Heart left ventricle (tissue), 16 donors: ENCODE measurements at regions not wholly inside any gene's neighbourhood (a gene's known extent, or its start where the extent isn't known, plus 50 kb on each side); places are given as distances from the start of the nearest gene placed in this dataset.
"Not testable (repeated sequence)": the region's sequence is repeated elsewhere in the genome, so short reads cannot be mapped to it uniquely, and the experiment has no call there.

Experiments
- ATAC-seq, 4 donors: fragments of 200-7000 bp; cut with Tn5 transposase; one replicate each; pipeline ENCODE4 v1.9.1; 2020 to 2022; ENCODE audit warnings: moderate library complexity in 4 of 4, mild to moderate bottlenecking in 3 of 4, moderate number of reproducible peaks in 1 of 4
- DNase-seq, 5 donors: peaks; one replicate each; pipeline ENCODE4 v3.0.0-alpha.2; 2020
- H3K27ac ChIP-seq, 12 donors: fragments of 200-600 bp; sonication (generic) in 4 of 12; one replicate each; pipeline versions ENCODE4 v1.5.0 to v1.8.0; 2016 to 2022; ENCODE audit warnings: mild to moderate bottlenecking in 2 of 12
- H3K27me3 ChIP-seq, 9 donors: fragments of 200-600 bp; sonication (generic) in 2 of 9; one replicate each; pipeline versions ENCODE4 v1.5.1 to v1.8.0; 2016 to 2022; ENCODE audit warnings: mild to moderate bottlenecking in 3 of 9
- H3K36me3 ChIP-seq, 9 donors: fragments of 200-600 bp; sonication (generic) in 2 of 9; one replicate each; pipeline versions ENCODE4 v1.5.0 to v1.8.0; 2018 to 2022; ENCODE audit warnings: mild to moderate bottlenecking in 2 of 9
- H3K4me1 ChIP-seq, 12 donors: fragments of 200-600 bp; sonication (generic) in 4 of 12; one replicate each; pipeline versions ENCODE4 v1.5.0 to v1.8.0; 2016 to 2022; ENCODE audit warnings: mild to moderate bottlenecking in 3 of 12
- H3K4me3 ChIP-seq, 12 donors: fragments of 200-600 bp; sonication (generic) in 4 of 12; one replicate each; pipeline versions ENCODE4 v1.5.0 to v1.8.0; 2017 to 2022; ENCODE audit warnings: mild to moderate bottlenecking in 9 of 12, moderate library complexity in 4 of 12
- H3K9me3 ChIP-seq, 12 donors: fragments of 200-600 bp; sonication (generic) in 4 of 12; one replicate each; pipeline versions ENCODE4 v1.5.0 to v1.8.0; 2016 to 2022; ENCODE audit warnings: mild to moderate bottlenecking in 1 of 12
- POLR2A ChIP-seq, 2 donors: fragments of 450-650 bp; IDR thresholded peaks; one replicate each; pipeline ENCODE4 v1.6.1; 2017; ENCODE audit warnings: antibody characterized with exemption in 2 of 2, mild to moderate bottlenecking in 2 of 2, moderate library complexity in 2 of 2
- WGBS, 4 donors: extraction: QIAGEN DNeasy Blood & Tissue Kit in 2 of 4; methylation state at CpG; one replicate each; pipeline versions ENCODE4 v1.1.5 to v1.1.7; 2013 to 2018; 5-methylcytosine and 5-hydroxymethylcytosine counted together
- intact Hi-C, 10 donors: fragments of 100-400 bp; cut with DNase I; formaldehyde crosslinking; loops; one replicate each; pipeline versions ENCODE4 v1.11.1 to v1.14.2; 2022
- TF ChIP-seq, protein P1 (sequence below), 12 donors: fragments of 200-600 bp; sonication (generic) in 4 of 12; IDR thresholded peaks; one replicate each; pipeline versions ENCODE4 v1.5.0 to v1.8.0; 2018 to 2022; ENCODE audit warnings: antibody characterized with exemption in 12 of 12, mild to moderate bottlenecking in 5 of 12
- donor health status: ischemic (EF 13 %, LVEDD 7.1; RV severe dilation, severe dysfunction).
- donor health status: healthy with polysubstance abuse.
- donor health status: DM: no; HTN: yes; CAD: no.
- donor health status: DM: no; HTN: no; CAD: no.
- donor health status: ischemic (EF 25% LVEDD 6.9; RV normal size, moderate dysfunction).
- donor health status: ischemic (EF 25% LVEDD 5.7; RV mildly dilated, moderate dysfunction).
- donor health status: healthy.
- donor health status: DM: yes; HTN: yes; CAD: no.
- donor health status: ischemic (EF 35%, LVEDD 5.7; RV mildly dilated, moderate dysfunction).
- donor health status: nonischemic (EF 11% LVEDD 7.7; RV severe dilation, severe dysfunction).
- donor health status: DM: yes; HTN: yes; CAD: no.
- donor health status: PGD.
- donor health status: ischemic (EF 29% LVEDD 5.4; RV normal size, mild dysfunction).
- donor health status: nonischemic (EF 23%, LVEDD 6.1; RV moderate dilation, normal function).

DNA sequence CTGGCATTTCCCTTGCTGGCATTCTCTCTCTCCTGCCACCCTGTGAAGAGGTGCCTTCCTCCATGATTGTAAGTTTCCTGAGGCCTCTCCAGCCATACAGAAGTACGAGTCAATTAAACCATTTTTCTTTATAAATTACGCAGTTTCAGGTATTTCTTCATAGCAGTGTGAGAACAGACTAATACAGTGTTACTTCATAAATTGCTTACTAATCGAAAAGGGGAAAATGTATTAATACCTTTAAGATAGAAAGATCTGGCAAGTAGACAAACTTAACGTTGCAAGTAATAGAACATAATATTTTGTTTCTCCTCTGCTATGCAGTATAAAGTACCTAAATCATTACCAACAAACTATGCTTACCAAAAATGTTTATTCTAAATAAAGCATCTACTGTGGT, 178.3 kb upstream of the LAMA2 start:
- Histone ChIP-seq H3K27ac (no peak overlapping the region), H3K9me3 (no peaks in the 10 kb centered on the region), H3K4me1 (no peaks in the 10 kb centered on the region), H3K27me3 (no peaks in the 10 kb centered on the region), H3K4me3 (no peak overlapping the region), H3K36me3 (no peaks in the 10 kb centered on the region)
- ATAC-seq = no peak
- intact Hi-C loops = no loop called here
- 85 to 93% (median 87%) methylated on average over 4 of the region's 4 CpGs for WGBS, 4 donors
- TF ChIP-seq, protein P1, sequence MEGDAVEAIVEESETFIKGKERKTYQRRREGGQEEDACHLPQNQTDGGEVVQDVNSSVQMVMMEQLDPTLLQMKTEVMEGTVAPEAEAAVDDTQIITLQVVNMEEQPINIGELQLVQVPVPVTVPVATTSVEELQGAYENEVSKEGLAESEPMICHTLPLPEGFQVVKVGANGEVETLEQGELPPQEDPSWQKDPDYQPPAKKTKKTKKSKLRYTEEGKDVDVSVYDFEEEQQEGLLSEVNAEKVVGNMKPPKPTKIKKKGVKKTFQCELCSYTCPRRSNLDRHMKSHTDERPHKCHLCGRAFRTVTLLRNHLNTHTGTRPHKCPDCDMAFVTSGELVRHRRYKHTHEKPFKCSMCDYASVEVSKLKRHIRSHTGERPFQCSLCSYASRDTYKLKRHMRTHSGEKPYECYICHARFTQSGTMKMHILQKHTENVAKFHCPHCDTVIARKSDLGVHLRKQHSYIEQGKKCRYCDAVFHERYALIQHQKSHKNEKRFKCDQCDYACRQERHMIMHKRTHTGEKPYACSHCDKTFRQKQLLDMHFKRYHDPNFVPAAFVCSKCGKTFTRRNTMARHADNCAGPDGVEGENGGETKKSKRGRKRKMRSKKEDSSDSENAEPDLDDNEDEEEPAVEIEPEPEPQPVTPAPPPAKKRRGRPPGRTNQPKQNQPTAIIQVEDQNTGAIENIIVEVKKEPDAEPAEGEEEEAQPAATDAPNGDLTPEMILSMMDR (IDR thresholded peaks at IDR 0.05) = no peak
- no peak for TF ChIP-seq POLR2A (IDR thresholded peaks at IDR 0.05)
- DNase-seq = no peak

DNA sequence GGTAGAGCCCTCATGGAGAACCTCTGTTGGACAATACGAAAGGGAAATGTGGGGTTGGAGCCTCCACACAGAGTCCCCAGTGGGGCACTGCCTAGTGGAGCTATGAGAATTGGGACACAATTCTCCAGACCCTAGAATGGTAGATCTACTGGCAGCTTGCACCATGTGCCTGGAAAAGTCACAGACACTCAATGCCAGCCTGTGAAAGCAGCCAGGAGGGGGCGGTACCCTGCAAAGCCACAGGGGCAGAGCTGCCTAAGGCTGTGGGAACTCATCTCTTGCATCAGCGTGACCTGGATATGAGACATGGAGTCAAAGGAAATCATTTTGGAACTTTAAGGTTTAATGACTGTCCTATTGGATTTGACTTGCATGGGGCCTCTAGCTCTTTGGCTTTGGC, 179.1 kb upstream of the LAMA2 start:
- intact Hi-C loops, H3K27me3 ChIP-seq, H3K4me3 ChIP-seq, H3K4me1 ChIP-seq, H3K9me3 ChIP-seq, H3K36me3 ChIP-seq, DNase-seq, H3K27ac ChIP-seq, ATAC-seq: not testable (repeated sequence)
- WGBS, 4 donors = 73 to 98% (median 92%) methylated on average over 3 of the region's 3 CpGs

DNA sequence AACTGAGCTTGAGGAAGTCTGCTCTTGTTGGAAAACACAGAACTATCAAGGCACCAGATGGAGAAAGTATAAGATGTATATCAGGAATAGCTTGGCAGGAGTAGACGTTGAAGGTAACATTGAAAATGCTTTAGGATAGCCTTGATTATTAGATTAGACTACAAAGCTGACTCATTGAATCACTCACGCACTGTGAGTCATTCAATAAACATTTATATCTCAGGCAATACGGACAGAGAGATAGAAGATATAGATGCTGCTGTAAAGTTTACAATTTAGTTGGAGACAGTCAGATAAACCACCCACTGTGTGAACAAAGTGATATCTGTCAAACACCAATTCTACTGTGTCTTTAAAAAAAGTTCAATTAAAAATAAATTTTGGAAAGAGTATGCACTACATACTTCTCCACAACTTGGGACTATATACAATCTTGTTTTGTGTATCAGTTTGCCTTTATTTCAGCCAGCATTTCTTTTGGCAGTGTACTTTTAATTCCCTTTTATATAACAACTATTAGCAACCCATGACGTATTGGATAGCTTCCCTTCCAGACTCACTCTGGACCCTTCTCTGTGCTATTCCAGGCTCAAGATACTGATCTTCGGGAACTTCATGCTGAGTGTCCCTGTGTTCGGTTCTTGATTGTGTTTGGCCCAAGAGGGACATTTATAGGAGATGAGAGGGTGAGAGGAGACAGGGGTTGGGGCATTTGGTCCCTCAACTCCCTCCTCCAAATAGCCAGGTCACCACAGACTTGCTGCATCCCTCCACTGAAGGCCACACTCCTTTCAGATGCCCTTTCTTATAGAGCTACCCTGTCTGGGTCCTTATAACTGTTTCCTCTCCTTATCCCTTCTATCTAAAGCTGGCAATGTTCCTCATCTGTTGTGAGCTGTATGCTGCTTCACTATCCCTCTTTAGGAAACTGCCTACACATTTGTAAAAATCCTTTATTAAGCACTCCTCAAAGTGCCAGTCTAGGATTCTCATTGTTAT, 176.6 kb upstream of the PTPRK start:
- no peak overlapping the region for H3K27ac ChIP-seq
- intact Hi-C loops = no loop called here
- H3K4me1 ChIP-seq = no peaks in the 10 kb centered on the region
- H3K36me3 ChIP-seq = no peaks in the 10 kb centered on the region
- ATAC-seq = no peak
- DNase-seq = no peak
- no peak overlapping the region for H3K4me3 ChIP-seq
- no peak for TF ChIP-seq POLR2A (IDR thresholded peaks at IDR 0.05)
- TF ChIP-seq, protein P1 (IDR thresholded peaks at IDR 0.05) = no peak
- H3K9me3 ChIP-seq = no peaks in the 10 kb centered on the region
- H3K27me3 ChIP-seq = no peaks in the 10 kb centered on the region
- WGBS, 4 donors = 45 to 59% (median 52%) methylated on average over 6 of the region's 6 CpGs

DNA sequence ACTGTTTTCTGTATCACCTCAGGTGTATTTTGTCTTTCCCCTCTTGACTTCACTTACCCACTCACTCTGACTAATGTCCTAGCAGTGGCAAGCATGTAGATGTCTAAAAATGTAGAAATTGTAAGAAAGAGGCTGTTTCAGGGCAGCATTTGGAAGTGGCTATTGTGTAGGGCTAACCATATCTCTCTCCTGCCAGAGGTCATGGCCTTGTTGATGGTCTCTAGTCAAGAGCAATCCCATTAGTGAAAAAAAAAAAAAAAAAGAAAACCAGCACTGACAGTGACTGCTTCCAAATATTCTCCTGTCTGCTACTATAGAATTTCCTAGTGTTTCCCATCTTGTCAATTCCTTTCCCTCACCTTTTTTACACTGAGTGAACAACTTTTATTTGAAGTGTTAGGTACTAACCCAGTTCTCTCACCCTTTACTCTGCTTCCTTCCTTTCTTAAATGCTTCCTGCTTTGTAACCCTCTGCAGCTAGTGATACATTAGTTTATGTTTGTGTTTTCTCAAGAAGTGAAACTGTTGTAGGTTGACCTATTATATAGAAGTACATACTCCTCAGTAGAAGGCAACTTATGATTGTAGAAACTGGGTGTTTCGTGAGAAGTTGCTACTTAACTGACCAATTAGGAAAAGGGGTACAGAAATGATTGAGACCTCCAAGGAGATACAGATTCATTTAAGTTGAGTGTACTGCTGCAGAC, 174.1 kb upstream of the PTPRK start:
- DNase-seq (no peak), ATAC-seq (no peak)
- intact Hi-C loops = no loop called here
- Histone ChIP-seq H3K4me1 (no peaks in the 10 kb centered on the region), H3K36me3 (no peaks in the 10 kb centered on the region), H3K27me3 (no peaks in the 10 kb centered on the region), H3K9me3 (no peaks in the 10 kb centered on the region), H3K4me3 (no peak overlapping the region), H3K27ac (no peak overlapping the region)
- no peak for TF ChIP-seq POLR2A (IDR thresholded peaks at IDR 0.05)
- TF ChIP-seq, protein P1 (IDR thresholded peaks at IDR 0.05) = no peak
- WGBS, 4 donors = 76 to 94% (median 83%) methylated on average over 1 of the region's 1 CpG
